Putamen (tissue), 1 donor: ENCODE measurements at regions not wholly inside any gene's neighbourhood (a gene's known extent, or its start where the extent isn't known, plus 50 kb on each side); places are given as distances from the start of the nearest gene placed in this dataset.

ENCODE experiments used
- DNase-seq: peaks from one replicate; pipeline ENCODE4 v3.0.0-alpha.2; 2016; ENCODE audit warnings: low spot score

- no peak for DNase-seq
Observed at GRCh38 chr18:69216321-69216720, 184.4 kb upstream of the DOK6 start.

GRCh38 chr18:69217196-69218000 is 183.3 kb upstream of the DOK6 start:
- DNase-seq = no peak

- DNase-seq = no peak
Observed at GRCh38 chr18:69220529-69220928, 180.2 kb upstream of the DOK6 start.

- DNase-seq = no peak
Observed at GRCh38 chr18:69222089-69222488, 178.6 kb upstream of the DOK6 start.

- DNase-seq = no peak
Observed at GRCh38 chr18:69226971-69227370, 173.7 kb upstream of the DOK6 start.

- no peak for DNase-seq
Observed at GRCh38 chr18:69230204-69230603, 170.5 kb upstream of the DOK6 start.

GRCh38 chr18:69233465-69234054 is 167.1 kb upstream of the DOK6 start:
- no peak for DNase-seq

GRCh38 chr18:69239849-69240674 is 160.6 kb upstream of the DOK6 start:
- no peak for DNase-seq

- no peak for DNase-seq
Observed at GRCh38 chr18:69246027-69246426, 154.7 kb upstream of the DOK6 start.

GRCh38 chr18:69250305-69251151 is 150.2 kb upstream of the DOK6 start:
- DNase-seq = no peak

- no peak for DNase-seq
Observed at GRCh38 chr18:69257861-69258458, 142.7 kb upstream of the DOK6 start.

- DNase-seq = no peak
Observed at GRCh38 chr18:69259282-69259681, 141.4 kb upstream of the DOK6 start.

- DNase-seq = no peak
Observed at GRCh38 chr18:69261406-69261805, 139.3 kb upstream of the DOK6 start.

- no peak for DNase-seq
Observed at GRCh38 chr18:69265656-69266055, 135.0 kb upstream of the DOK6 start.

- DNase-seq = no peak
Observed at GRCh38 chr18:69267895-69268294, 132.8 kb upstream of the DOK6 start.

GRCh38 chr18:69282371-69282770 is 118.3 kb upstream of the DOK6 start:
- DNase-seq = no peak

GRCh38 chr18:69291044-69291443 is 109.6 kb upstream of the DOK6 start:
- DNase-seq = no peak

GRCh38 chr18:69291755-69292154 is 108.9 kb upstream of the DOK6 start:
- DNase-seq = no peak

- DNase-seq = no peak
Observed at GRCh38 chr18:69300185-69300584, 100.5 kb upstream of the DOK6 start.

GRCh38 chr18:69308619-69309018 is 92.1 kb upstream of the DOK6 start:
- DNase-seq = no peak

GRCh38 chr18:69326094-69326493 is 74.6 kb upstream of the DOK6 start:
- no peak for DNase-seq

GRCh38 chr18:69328086-69328485 is 72.6 kb upstream of the DOK6 start:
- DNase-seq = no peak
